ENCODE measurements at regions not wholly inside any gene's neighbourhood (a gene's known extent, or its start where the extent isn't known, plus 50 kb on each side); places are given as distances from the start of the nearest gene placed in this dataset.

DNA sequence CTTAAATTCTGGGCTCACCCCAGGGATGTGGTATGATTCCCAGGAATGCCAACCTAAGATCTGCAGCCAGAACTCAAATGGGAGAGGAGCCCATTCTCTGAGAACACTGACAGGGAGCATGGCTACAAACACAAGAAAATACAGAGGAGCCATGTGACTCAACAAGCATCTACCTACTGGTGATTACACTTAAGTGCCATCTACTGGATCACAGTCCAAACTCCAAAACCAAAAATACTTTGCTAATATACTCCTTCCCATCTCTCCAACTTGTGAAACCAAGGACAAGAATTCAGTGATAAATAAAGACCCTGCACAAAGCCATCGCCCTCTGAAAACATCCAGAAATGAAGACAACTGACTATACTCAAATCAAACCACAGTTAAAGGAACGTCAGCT is 116.9 kb downstream of the NR4A2 start:
- H3K4me2 ChIP-seq (ENCODE audit: low read length): no peak overlapping the region
- H3K4me3 ChIP-seq (ENCODE audit: low read length): no peak overlapping the region

GRCh38 chr2:156211318-156211717 is 121.2 kb downstream of the NR4A2 start:
- H3K4me1 ChIP-seq (ENCODE audit: control insufficient read depth, low read length): no peaks in the 10 kb centered on the region
- H3K27ac ChIP-seq (ENCODE audit: low read depth, low read length): no peak overlapping the region
- no peaks in the 10 kb centered on the region for H3F3A ChIP-seq (ENCODE audit: control insufficient read depth, insufficient read depth)
- H3K27me3 ChIP-seq (ENCODE audit: control insufficient read depth, low read length): no peaks in the 10 kb centered on the region
- no peaks in the 10 kb centered on the region for H3K79me2 ChIP-seq (ENCODE audit: control insufficient read depth, low read length)
- H4K20me1 ChIP-seq (ENCODE audit: control insufficient read depth, insufficient read depth, low read depth, low read length): no peaks in the 10 kb centered on the region
- H3K4me2 ChIP-seq (ENCODE audit: low read length): no peak overlapping the region
- H3K9me2 ChIP-seq (replicated peaks; ENCODE audit: control insufficient read depth, low read length): no peaks in the 10 kb centered on the region
- TF ChIP-seq CTCF (IDR thresholded peaks at IDR 0.05; ENCODE audit: low read depth, low read length, poor library complexity, severe bottlenecking) (no peak), EZH2phosphoT487 (IDR thresholded peaks at IDR 0.05; ENCODE audit: borderline replicate concordance, low read length) (no peak)
- no peak overlapping the region for H3K4me3 ChIP-seq (ENCODE audit: low read length)
- no peaks in the 10 kb centered on the region for H3K36me3 ChIP-seq (ENCODE audit: control insufficient read depth, low read length)
- H3K9me3 ChIP-seq (ENCODE audit: control insufficient read depth, insufficient read depth, low read length): no peaks in the 10 kb centered on the region

More for the DNA sequence above, 116.9 kb downstream of the NR4A2 start:
- TF ChIP-seq EZH2phosphoT487 (IDR thresholded peaks at IDR 0.05; ENCODE audit: borderline replicate concordance, low read length) (no peak), CTCF (IDR thresholded peaks at IDR 0.05; ENCODE audit: low read depth, low read length, poor library complexity, severe bottlenecking) (no peak)
- H3K27me3 ChIP-seq (ENCODE audit: control insufficient read depth, low read length): no peaks in the 10 kb centered on the region
- H3K36me3 ChIP-seq (ENCODE audit: control insufficient read depth, low read length): no peaks in the 10 kb centered on the region
- no peaks in the 10 kb centered on the region for H3F3A ChIP-seq (ENCODE audit: control insufficient read depth, insufficient read depth)
- no peaks in the 10 kb centered on the region for H3K4me1 ChIP-seq (ENCODE audit: control insufficient read depth, low read length)
- no peaks in the 10 kb centered on the region for H3K9me2 ChIP-seq (replicated peaks; ENCODE audit: control insufficient read depth, low read length)
- H3K27ac ChIP-seq (ENCODE audit: low read depth, low read length): no peak overlapping the region
- H3K9me3 ChIP-seq (ENCODE audit: control insufficient read depth, insufficient read depth, low read length): no peaks in the 10 kb centered on the region
- H4K20me1 ChIP-seq (ENCODE audit: control insufficient read depth, insufficient read depth, low read depth, low read length): no peaks in the 10 kb centered on the region
- no peaks in the 10 kb centered on the region for H3K79me2 ChIP-seq (ENCODE audit: control insufficient read depth, low read length)

- Histone ChIP-seq H3K79me2 (ENCODE audit: control insufficient read depth, low read length) (no peaks in the 10 kb centered on the region), H3K36me3 (ENCODE audit: control insufficient read depth, low read length) (no peaks in the 10 kb centered on the region), H3K4me3 (ENCODE audit: low read length) (no peak overlapping the region), H3K9me3 (ENCODE audit: control insufficient read depth, insufficient read depth, low read length) (no peaks in the 10 kb centered on the region), H3K9me2 (replicated peaks; ENCODE audit: control insufficient read depth, low read length) (no peaks in the 10 kb centered on the region), H3K4me2 (ENCODE audit: low read length) (no peak overlapping the region), H3K27me3 (ENCODE audit: control insufficient read depth, low read length) (no peaks in the 10 kb centered on the region), H3K27ac (ENCODE audit: low read depth, low read length) (no peak overlapping the region), H3K4me1 (ENCODE audit: control insufficient read depth, low read length) (no peaks in the 10 kb centered on the region), H4K20me1 (ENCODE audit: control insufficient read depth, insufficient read depth, low read depth, low read length) (no peaks in the 10 kb centered on the region), H3F3A (ENCODE audit: control insufficient read depth, insufficient read depth) (no peaks in the 10 kb centered on the region)
- TF ChIP-seq EZH2phosphoT487 (IDR thresholded peaks at IDR 0.05; ENCODE audit: borderline replicate concordance, low read length) (no peak), CTCF (IDR thresholded peaks at IDR 0.05; ENCODE audit: low read depth, low read length, poor library complexity, severe bottlenecking) (no peak)
These were observed 126.2 kb downstream of the NR4A2 start for GRCh38 chr2:156206355-156206754.

- Histone ChIP-seq H3F3A (ENCODE audit: control insufficient read depth, insufficient read depth) (no peaks in the 10 kb centered on the region), H3K27ac (ENCODE audit: low read depth, low read length) (no peak overlapping the region), H3K4me2 (ENCODE audit: low read length) (no peak overlapping the region), H3K9me3 (ENCODE audit: control insufficient read depth, insufficient read depth, low read length) (no peaks in the 10 kb centered on the region), H3K4me3 (ENCODE audit: low read length) (no peak overlapping the region), H3K36me3 (ENCODE audit: control insufficient read depth, low read length) (no peaks in the 10 kb centered on the region), H3K4me1 (ENCODE audit: control insufficient read depth, low read length) (no peaks in the 10 kb centered on the region), H3K9me2 (replicated peaks; ENCODE audit: control insufficient read depth, low read length) (no peaks in the 10 kb centered on the region), H3K27me3 (ENCODE audit: control insufficient read depth, low read length) (no peaks in the 10 kb centered on the region), H4K20me1 (ENCODE audit: control insufficient read depth, insufficient read depth, low read depth, low read length) (no peaks in the 10 kb centered on the region), H3K79me2 (ENCODE audit: control insufficient read depth, low read length) (no peaks in the 10 kb centered on the region)
- TF ChIP-seq CTCF (IDR thresholded peaks at IDR 0.05; ENCODE audit: low read depth, low read length, poor library complexity, severe bottlenecking) (no peak), EZH2phosphoT487 (IDR thresholded peaks at IDR 0.05; ENCODE audit: borderline replicate concordance, low read length) (no peak)
These were observed 132.9 kb downstream of the NR4A2 start for GRCh38 chr2:156199588-156199987.

All from DOHH2 (cell line).